HepG2 (cell line): ENCODE measurements at regions not wholly inside any gene's neighbourhood (a gene's known extent, or its start where the extent isn't known, plus 50 kb on each side); places are given as distances from the start of the nearest gene placed in this dataset.

Experiments used
- ATAC-seq: fragments of 200-7000 bp; cut with Tn5 transposase; 3 replicates; pipeline ENCODE4 v1.9.1; 2020; ENCODE audit warnings: mild to moderate bottlenecking, moderate library complexity
- BruUV-seq: library from RNA; stranded (reverse); fragments of 400-500 nt; replicated peaks from 2 replicates; lab custom pipeline; 2021; lab: Mats Ljungman, UMichigan
- CTCF ChIA-PET: fragments of 300-600 bp; formaldehyde crosslinking; extraction: SDS; loops from one replicate; lab custom pipeline; 2021; ENCODE audit warnings: low total read pairs, inconsistent platforms, low intra/inter-chr PET ratio; lab: Yijun Ruan, JAX
- POLR2A ChIA-PET: fragments of 350-600 bp; sonication (Branson Sonifier 250); formaldehyde crosslinking; loops from one replicate; lab custom pipeline; 2020; ENCODE audit warnings: antibody characterized with exemption, inconsistent platforms; lab: Yijun Ruan, JAX
- DNase-seq: peaks from one replicate; pipeline ENCODE4 v3.0.0-alpha.2; 2015; ENCODE audit warnings: low spot score
- FAIRE-seq: peaks from 3 replicates; lab custom pipeline; 2011; peaks lifted over from hg19 to GRCh38; lab: Jason Lieb, UNC
- H2AFZ ChIP-seq: one replicate; pipeline ENCODE4 v1.6.1; 2011; ENCODE audit warnings: low read length, inconsistent platforms
- H3K27ac ChIP-seq: fragments of 300-600 bp; 3 replicates; pipeline ENCODE4 v1.8.0; 2011; ENCODE audit warnings: mixed run types, mild to moderate bottlenecking, mixed read lengths, low read length, inconsistent platforms; ENCODE audit not compliant: insufficient read depth; ENCODE audit errors: extremely low read length
- H3K27me3 ChIP-seq, 2 experiments: fragments of 200-600 bp in 1 of 2; 2 replicates in 1 of 2; 3 replicates in 1 of 2; pipeline versions ENCODE4 v1.6.0 to v1.8.0; 2011; ENCODE audit warnings: low read length in 2 of 2, mild to moderate bottlenecking in 2 of 2, moderate library complexity in 2 of 2, inconsistent platforms in 1 of 2; ENCODE audit not compliant: insufficient read depth in 2 of 2, control insufficient read depth in 1 of 2
- H3K36me3 ChIP-seq, 2 experiments: fragments of 200-600 bp in 1 of 2; replicated peaks in 1 of 2; 2 replicates in 1 of 2; 3 replicates in 1 of 2; pipeline versions ENCODE4 v1.5.1 to v1.8.0; 2011; ENCODE audit warnings: low read length in 2 of 2, inconsistent platforms in 1 of 2; ENCODE audit not compliant: insufficient read depth in 2 of 2, control insufficient read depth in 1 of 2
- H3K4me1 ChIP-seq: 2 replicates; pipeline ENCODE4 v1.5.1; 2012; ENCODE audit warnings: low read length, inconsistent platforms; ENCODE audit not compliant: insufficient read depth
- H3K4me2 ChIP-seq: 2 replicates; pipeline ENCODE4 v1.6.0; 2011; ENCODE audit warnings: low read depth, low read length, inconsistent platforms
- H3K4me3 ChIP-seq, 3 experiments: fragments of 200-600 bp in 1 of 3; sonication (generic), shearing (Covaris generic) in 1 of 3; replicated peaks in 1 of 3; 2 replicates each; pipeline ENCODE4 v1.5.1; 2011 to 2016; ENCODE audit warnings: low read length in 3 of 3, inconsistent platforms in 2 of 3, low read depth in 2 of 3, mild to moderate bottlenecking in 2 of 3, control low read depth in 1 of 3, mixed read lengths in 1 of 3; ENCODE audit not compliant: insufficient read depth in 1 of 3
- H3K79me2 ChIP-seq: one replicate; pipeline ENCODE4 v1.6.1; 2011; ENCODE audit warnings: low read length, inconsistent platforms; ENCODE audit not compliant: insufficient read depth
- H3K9ac ChIP-seq: 2 replicates; pipeline ENCODE4 v1.6.0; 2011; ENCODE audit warnings: mild to moderate bottlenecking, low read depth, low read length, inconsistent platforms; ENCODE audit not compliant: insufficient read depth
- H3K9me3 ChIP-seq: 2 replicates; pipeline ENCODE4 v1.5.1; 2012; ENCODE audit warnings: mild to moderate bottlenecking, low read length
- H4K20me1 ChIP-seq: 2 replicates; pipeline ENCODE4 v1.6.0; 2011; ENCODE audit warnings: inconsistent platforms, mild to moderate bottlenecking, low read length, moderate library complexity; ENCODE audit not compliant: insufficient read depth
- ADNP ChIP-seq: sonication (generic); formaldehyde crosslinking; IDR thresholded peaks from 2 replicates; pipeline ENCODE4 v1.4.0; 2020; ENCODE audit warnings: missing genetic modification reagents
- CBX1 ChIP-seq: IDR thresholded peaks from one replicate; pipeline ENCODE4 v1.6.1; 2016; ENCODE audit warnings: antibody characterized with exemption, low read depth
- GPN1 ChIP-seq: sonication (generic); formaldehyde crosslinking; IDR thresholded peaks from 2 replicates; pipeline ENCODE4 v1.5.1; 2020; ENCODE audit warnings: missing genetic modification reagents, borderline replicate concordance
- NFE2L1 ChIP-seq: sonication (generic); formaldehyde crosslinking; IDR thresholded peaks from 2 replicates; pipeline ENCODE4 v1.4.0; 2020; ENCODE audit warnings: missing genetic modification reagents, mild to moderate bottlenecking, borderline replicate concordance
- PAWR ChIP-seq: sonication (generic); formaldehyde crosslinking; IDR thresholded peaks from 2 replicates; pipeline ENCODE4 v1.4.0; 2020; ENCODE audit warnings: missing genetic modification reagents, mild to moderate bottlenecking, borderline replicate concordance
- TRIM22 ChIP-seq: fragments of 450-650 bp; IDR thresholded peaks from 2 replicates; pipeline ENCODE4 v1.6.1; 2017
- ZFP1 ChIP-seq: IDR thresholded peaks from 2 replicates; pipeline ENCODE4 v1.6.1; 2016
- in situ Hi-C: cut with HindIII; loops from 2 replicates; pipeline ENCODE4 v1.10.0; 2017; ENCODE audit warnings: low pct_unique_long_range_greater_than_20kb; ENCODE audit not compliant: extremely low pct_ligation_motif_present
- intact Hi-C: fragments of 100-400 bp; cut with micrococcal nuclease; formaldehyde crosslinking; loops from one replicate; pipeline ENCODE4 v1.10.0; 2022; ENCODE audit not compliant: unreplicated experiment
- TF ChIP-seq, protein P1 (sequence below): sonication (generic); formaldehyde crosslinking; IDR thresholded peaks from 2 replicates; pipeline ENCODE4 v1.4.0; 2020; ENCODE audit warnings: missing genetic modification reagents
- TF ChIP-seq, protein P2 (sequence below): sonication (generic); formaldehyde crosslinking; IDR thresholded peaks from 2 replicates; pipeline ENCODE4 v1.8.0; 2022; ENCODE audit warnings: missing genetic modification reagents, low read depth, mild to moderate bottlenecking, borderline replicate concordance

DNA sequence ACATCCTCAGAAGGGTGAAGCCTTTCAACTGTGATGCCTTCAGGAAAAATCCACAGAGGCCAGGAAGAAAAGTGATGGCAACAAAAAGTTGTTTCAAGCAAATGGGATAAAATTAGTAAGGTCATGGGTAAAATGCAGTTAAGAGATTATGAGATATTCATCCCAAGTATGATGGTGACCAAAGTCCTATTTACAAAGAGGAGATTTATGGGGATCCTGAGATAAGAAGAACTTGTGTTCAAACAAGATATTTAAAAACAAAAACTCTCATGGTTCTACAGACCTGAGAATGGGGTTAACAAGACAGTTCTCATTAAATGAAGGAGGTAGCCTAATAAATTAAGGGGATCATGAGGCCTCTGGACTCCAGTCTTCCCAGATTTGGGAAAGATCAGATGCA, 184.4 kb downstream of the FCRL5 start:
- ChIA-PET CTCF (no interaction called here), POLR2A (no interaction called here)
- H3K79me2 ChIP-seq, result no peaks in the 10 kb centered on the region
- in situ Hi-C loops (no loop called here), intact Hi-C loops (no loop called here)
- H4K20me1 ChIP-seq, result no peaks in the 10 kb centered on the region
- ATAC-seq (no peak), FAIRE-seq (no peak), DNase-seq (no peak)
- no peak overlapping the region for H2AFZ ChIP-seq
- no peak overlapping the region for H3K9ac ChIP-seq
- H3K27ac ChIP-seq, result no peak overlapping the region
- TF ChIP-seq ZFP1 (no peak), GPN1 (no peak), TRIM22 (no peak), PAWR (no peak), ADNP (CRISPR knock-in tag) (no peak), NFE2L1 (CRISPR knock-in tag) (no peak), CBX1 (no peak)
- TF ChIP-seq, protein P1, sequence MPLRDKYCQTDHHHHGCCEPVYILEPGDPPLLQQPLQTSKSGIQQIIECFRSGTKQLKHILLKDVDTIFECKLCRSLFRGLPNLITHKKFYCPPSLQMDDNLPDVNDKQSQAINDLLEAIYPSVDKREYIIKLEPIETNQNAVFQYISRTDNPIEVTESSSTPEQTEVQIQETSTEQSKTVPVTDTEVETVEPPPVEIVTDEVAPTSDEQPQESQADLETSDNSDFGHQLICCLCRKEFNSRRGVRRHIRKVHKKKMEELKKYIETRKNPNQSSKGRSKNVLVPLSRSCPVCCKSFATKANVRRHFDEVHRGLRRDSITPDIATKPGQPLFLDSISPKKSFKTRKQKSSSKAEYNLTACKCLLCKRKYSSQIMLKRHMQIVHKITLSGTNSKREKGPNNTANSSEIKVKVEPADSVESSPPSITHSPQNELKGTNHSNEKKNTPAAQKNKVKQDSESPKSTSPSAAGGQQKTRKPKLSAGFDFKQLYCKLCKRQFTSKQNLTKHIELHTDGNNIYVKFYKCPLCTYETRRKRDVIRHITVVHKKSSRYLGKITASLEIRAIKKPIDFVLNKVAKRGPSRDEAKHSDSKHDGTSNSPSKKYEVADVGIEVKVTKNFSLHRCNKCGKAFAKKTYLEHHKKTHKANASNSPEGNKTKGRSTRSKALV (CRISPR knock-in tag), result no peak
- TF ChIP-seq, protein P2, sequence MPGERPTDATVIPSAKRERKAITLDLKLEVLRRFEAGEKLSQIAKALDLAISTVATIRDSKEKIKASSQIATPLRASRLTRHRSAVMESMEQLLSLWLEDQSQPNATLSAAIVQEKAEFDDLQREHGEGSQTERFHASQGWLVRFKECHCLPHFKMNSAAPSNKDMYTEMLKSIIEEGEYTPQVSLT (CRISPR knock-in tag), result no peak
- peaks cover 7% of the 10 kb centered on the region; the same call in 1 of the 2 replicates for H3K4me1 ChIP-seq
- H3K27me3 ChIP-seq, result no peaks in the 10 kb centered on the region
- no peak overlapping the region for H3K4me3 ChIP-seq
- no peak overlapping the region for H3K4me2 ChIP-seq
- H3K36me3 ChIP-seq, result no peaks in the 10 kb centered on the region
- H3K9me3 ChIP-seq, result no peaks in the 10 kb centered on the region
- BruUV-seq, result no TSS peak
